T-helper 1 cell treated with Interleukin-12 subunit alpha and Interleukin-12 subunit beta and Interleukin-4 antibody, amounts not matched to agents 30 μg/mL and 1 μg/mL, for 36 hours (primary cell): ENCODE measurements at regions not wholly inside any gene's neighbourhood (a gene's known extent, or its start where the extent isn't known, plus 50 kb on each side); places are given as distances from the start of the nearest gene placed in this dataset.
"Not testable (repeated sequence)": the region's sequence is repeated elsewhere in the genome, so short reads cannot be mapped to it uniquely, and the experiment has no call there.

ENCODE experiments used
- H3K27ac Mint-ChIP-seq: one replicate; pipeline ENCODE4 v1.8.0; 2021; ENCODE audit warnings: mild to moderate bottlenecking, mixed read lengths
- H3K27me3 Mint-ChIP-seq: one replicate; pipeline ENCODE4 v1.8.0; 2021; ENCODE audit warnings: low read depth, mixed read lengths
- H3K36me3 Mint-ChIP-seq: one replicate; pipeline ENCODE4 v1.8.0; 2021; ENCODE audit warnings: low read depth, mixed read lengths
- H3K4me1 Mint-ChIP-seq: one replicate; pipeline ENCODE4 v1.8.0; 2021; ENCODE audit warnings: low read depth, mixed read lengths
- H3K4me3 Mint-ChIP-seq: one replicate; pipeline ENCODE4 v1.8.0; 2021; ENCODE audit warnings: mild to moderate bottlenecking, moderate library complexity, mixed read lengths
- H3K9me3 Mint-ChIP-seq: one replicate; pipeline ENCODE4 v1.8.0; 2021; ENCODE audit warnings: mixed read lengths

- Mint-ChIP-seq H3K9me3 (no peaks in the 10 kb centered on the region), H3K36me3 (no peaks in the 10 kb centered on the region), H3K4me1 (no peaks in the 10 kb centered on the region), H3K27me3 (peaks cover 24% of the 10 kb centered on the region), H3K27ac (no peak overlapping the region), H3K4me3 (no peak overlapping the region)
Measured at GRCh38 chr9:97766092-97766491, 69.0 kb upstream of the XPA start.

DNA sequence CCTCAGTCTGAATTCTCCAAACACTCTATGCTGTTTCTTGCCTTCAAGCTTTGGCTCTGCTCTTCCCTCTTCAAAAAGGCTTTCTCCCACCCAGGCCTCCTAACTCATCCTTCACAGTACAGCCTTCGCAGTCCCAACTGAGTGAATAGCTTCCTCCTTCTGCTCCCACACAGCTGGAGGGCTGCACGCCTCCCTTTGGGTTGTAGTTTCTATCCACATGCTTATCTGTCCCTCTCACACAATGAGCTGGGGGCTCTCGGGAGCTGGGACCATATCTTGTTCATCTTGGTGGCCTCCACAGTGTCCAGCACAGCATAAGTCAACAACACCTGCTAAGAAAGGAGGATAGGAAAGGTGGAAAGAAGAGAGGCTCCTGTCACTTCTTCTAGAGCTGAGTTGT is 69.5 kb upstream of the XPA start:
- Mint-ChIP-seq H3K4me3 (no peak overlapping the region), H3K27me3 (peaks cover 24% of the 10 kb centered on the region), H3K36me3 (no peaks in the 10 kb centered on the region), H3K4me1 (no peaks in the 10 kb centered on the region), H3K27ac (no peak overlapping the region), H3K9me3 (no peaks in the 10 kb centered on the region)

DNA sequence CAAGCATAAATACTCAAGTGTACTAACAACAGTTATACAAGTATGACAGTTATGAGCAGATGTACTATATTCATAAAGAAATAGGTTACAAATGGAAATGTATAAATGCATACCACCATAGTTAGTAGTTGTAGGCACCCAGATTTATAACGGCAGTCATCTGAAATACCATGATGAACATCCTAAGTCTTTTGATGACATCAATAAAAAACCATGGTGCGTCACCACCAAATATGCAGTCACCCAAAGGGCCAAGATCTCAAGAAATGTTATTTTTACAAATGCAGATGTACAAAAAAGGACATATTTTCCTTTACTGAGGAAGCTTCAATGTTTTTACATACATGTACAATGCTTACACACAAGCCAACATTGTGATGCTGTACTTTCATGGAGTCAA is 70.8 kb upstream of the XPA start:
- peaks cover 24% of the 10 kb centered on the region for H3K27me3 Mint-ChIP-seq
- no peak overlapping the region for H3K4me3 Mint-ChIP-seq
- H3K9me3 Mint-ChIP-seq = no peaks in the 10 kb centered on the region
- no peak overlapping the region for H3K27ac Mint-ChIP-seq
- no peaks in the 10 kb centered on the region for H3K4me1 Mint-ChIP-seq
- H3K36me3 Mint-ChIP-seq = no peaks in the 10 kb centered on the region

DNA sequence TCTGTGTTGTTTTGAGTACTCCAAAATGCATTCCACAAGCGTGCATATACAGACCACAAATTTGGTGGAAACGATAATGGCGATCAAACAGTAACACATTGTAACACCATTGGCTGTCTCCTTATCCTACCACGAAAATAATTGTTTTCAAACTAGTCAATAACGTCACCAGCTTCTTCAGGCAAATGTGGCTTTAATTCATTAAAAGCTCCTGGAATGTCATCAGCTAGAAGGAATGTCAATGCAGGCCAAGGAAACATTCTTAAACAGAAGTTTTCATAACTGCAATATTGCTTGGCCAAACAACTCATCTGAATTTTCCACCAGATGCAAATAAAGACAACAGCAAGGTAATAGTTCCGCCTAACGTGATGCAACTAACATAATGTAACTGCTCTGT is 71.6 kb upstream of the XPA start:
- H3K27me3 Mint-ChIP-seq = peaks cover 24% of the 10 kb centered on the region
- no peak overlapping the region for H3K27ac Mint-ChIP-seq
- H3K4me3 Mint-ChIP-seq = no peak overlapping the region
- H3K36me3 Mint-ChIP-seq = no peaks in the 10 kb centered on the region
- H3K4me1 Mint-ChIP-seq = no peaks in the 10 kb centered on the region
- H3K9me3 Mint-ChIP-seq = no peaks in the 10 kb centered on the region

- H3K9me3 Mint-ChIP-seq = no peaks in the 10 kb centered on the region
- no peaks in the 10 kb centered on the region for H3K36me3 Mint-ChIP-seq
- no peak overlapping the region for H3K4me3 Mint-ChIP-seq
- no peak overlapping the region for H3K27ac Mint-ChIP-seq
- no peaks in the 10 kb centered on the region for H3K4me1 Mint-ChIP-seq
- peaks cover 27% of the 10 kb centered on the region for H3K27me3 Mint-ChIP-seq
Measured at GRCh38 chr9:97769208-97769607, 72.1 kb upstream of the XPA start.

DNA sequence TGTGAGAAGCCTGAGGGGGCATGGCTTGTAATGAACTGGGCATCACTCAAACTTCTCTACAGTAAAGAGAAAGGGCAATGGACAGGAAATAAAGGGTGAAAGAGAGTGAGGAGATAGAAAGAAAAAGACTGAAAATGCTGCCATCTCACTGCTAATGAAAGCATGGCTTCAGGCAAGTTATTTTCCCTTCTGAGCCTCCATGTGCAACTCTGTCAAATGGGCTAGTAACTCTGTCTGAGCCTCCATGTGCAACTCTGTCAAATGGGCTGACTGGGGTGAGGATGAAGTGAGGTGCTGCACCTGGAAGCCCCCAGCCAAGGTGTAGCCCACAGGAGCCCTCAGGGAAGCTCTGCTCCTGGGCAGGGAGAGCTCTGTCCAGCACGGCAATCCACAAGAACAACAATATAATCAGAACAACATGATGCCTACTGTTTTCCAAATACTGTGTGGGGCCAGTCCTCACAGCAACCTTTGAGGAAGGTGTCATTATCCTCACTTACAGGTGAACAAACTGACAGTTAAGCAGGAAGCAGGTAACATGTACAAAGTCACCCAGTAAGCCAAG is 73.8 kb upstream of the XPA start:
- H3K27ac Mint-ChIP-seq = no peak overlapping the region
- no peak overlapping the region for H3K4me3 Mint-ChIP-seq
- no peaks in the 10 kb centered on the region for H3K36me3 Mint-ChIP-seq
- H3K4me1 Mint-ChIP-seq = no peaks in the 10 kb centered on the region
- H3K27me3 Mint-ChIP-seq = peaks cover 30% of the 10 kb centered on the region
- H3K9me3 Mint-ChIP-seq = no peaks in the 10 kb centered on the region

- Mint-ChIP-seq H3K36me3 (no peaks in the 10 kb centered on the region), H3K9me3 (no peaks in the 10 kb centered on the region), H3K4me1 (no peaks in the 10 kb centered on the region), H3K27me3 (peaks cover 32% of the 10 kb centered on the region), H3K27ac (no peak overlapping the region), H3K4me3 (no peak overlapping the region)
Measured at GRCh38 chr9:97771641-97772040, 74.5 kb upstream of the XPA start.

GRCh38 chr9:97772145-97772544 is 75.0 kb upstream of the XPA start:
- Mint-ChIP-seq H3K27me3 (peaks cover 30% of the 10 kb centered on the region), H3K27ac (no peak overlapping the region), H3K4me3 (no peak overlapping the region), H3K4me1 (no peaks in the 10 kb centered on the region), H3K9me3 (no peaks in the 10 kb centered on the region), H3K36me3 (no peaks in the 10 kb centered on the region)

DNA sequence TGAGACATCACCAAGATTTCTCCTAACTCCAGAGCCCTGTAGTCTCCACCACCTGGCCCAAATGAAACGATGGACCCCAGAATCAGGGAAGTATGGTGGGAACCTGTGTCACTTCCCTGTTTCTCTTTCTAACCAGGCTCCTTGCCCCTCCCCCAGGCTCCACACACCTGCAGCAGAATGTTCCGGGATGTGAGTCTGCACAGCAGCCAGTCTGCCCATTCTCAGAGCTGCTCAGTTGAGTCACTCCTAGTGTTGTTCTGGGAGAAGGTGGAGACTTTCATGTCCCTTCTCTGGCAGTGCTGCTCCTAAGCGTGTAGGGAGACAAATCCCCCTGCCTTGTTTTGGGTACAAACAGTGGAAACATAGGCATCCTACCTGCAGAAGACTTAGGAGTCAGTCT is 76.0 kb upstream of the XPA start:
- no peak overlapping the region for H3K27ac Mint-ChIP-seq
- H3K9me3 Mint-ChIP-seq = no peaks in the 10 kb centered on the region
- H3K4me3 Mint-ChIP-seq = no peak overlapping the region
- peaks cover 22% of the 10 kb centered on the region for H3K27me3 Mint-ChIP-seq
- no peaks in the 10 kb centered on the region for H3K4me1 Mint-ChIP-seq
- no peaks in the 10 kb centered on the region for H3K36me3 Mint-ChIP-seq

DNA sequence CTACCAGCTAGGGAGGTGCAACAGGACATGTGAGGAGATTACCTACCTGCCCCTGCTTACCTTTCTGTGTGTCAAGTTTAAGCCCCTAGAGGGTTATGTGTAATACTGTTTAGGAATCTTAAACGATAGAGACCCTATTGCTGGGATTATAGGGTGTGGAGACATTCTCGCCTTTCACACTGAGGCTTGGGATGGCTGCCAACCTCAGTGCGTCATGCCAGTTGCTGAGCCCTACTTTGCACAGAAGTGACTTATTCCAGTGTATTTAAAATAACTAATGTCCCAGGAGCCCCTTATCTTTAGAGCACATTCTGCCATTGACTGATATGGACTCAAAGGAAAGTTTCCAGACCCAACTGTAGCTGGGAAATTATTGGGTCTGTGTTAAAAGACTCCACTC is 76.6 kb upstream of the XPA start:
- Mint-ChIP-seq H3K27me3 (peaks cover 21% of the 10 kb centered on the region), H3K36me3 (no peaks in the 10 kb centered on the region), H3K27ac (no peak overlapping the region), H3K9me3 (peaks cover 3% of the 10 kb centered on the region), H3K4me3 (no peak overlapping the region), H3K4me1 (no peaks in the 10 kb centered on the region)

DNA sequence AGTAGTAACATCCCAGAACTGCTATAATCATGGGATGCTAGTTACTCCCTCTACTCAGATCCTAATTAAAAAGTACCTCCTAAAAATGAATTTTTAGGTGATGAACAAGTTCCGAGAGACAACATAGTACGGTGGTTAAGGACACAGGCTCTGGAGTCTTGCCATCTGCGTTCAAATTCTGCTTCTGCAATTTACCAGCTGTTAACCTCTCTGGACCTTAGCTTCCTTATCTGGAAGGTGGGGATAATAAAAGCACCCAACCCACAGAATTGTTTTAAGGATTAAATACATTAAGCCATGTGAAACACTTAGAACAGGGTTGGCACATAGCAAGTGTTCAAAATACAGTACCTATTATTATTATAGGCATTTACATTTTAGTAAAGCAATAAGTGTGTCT is 77.5 kb upstream of the XPA start:
- peaks cover 13% of the 10 kb centered on the region for H3K27me3 Mint-ChIP-seq
- H3K4me3 Mint-ChIP-seq = no peak overlapping the region
- no peak overlapping the region for H3K27ac Mint-ChIP-seq
- H3K4me1 Mint-ChIP-seq = no peaks in the 10 kb centered on the region
- no peaks in the 10 kb centered on the region for H3K36me3 Mint-ChIP-seq
- peaks cover 8% of the 10 kb centered on the region for H3K9me3 Mint-ChIP-seq

- H3K4me3 Mint-ChIP-seq, H3K4me1 Mint-ChIP-seq, H3K27ac Mint-ChIP-seq, H3K36me3 Mint-ChIP-seq: not testable (repeated sequence)
- Mint-ChIP-seq H3K27me3 (peaks cover 13% of the 10 kb centered on the region), H3K9me3 (peaks cover 12% of the 10 kb centered on the region)
Measured at GRCh38 chr9:97778740-97779139, 74.3 kb upstream of the FOXE1 start.

DNA sequence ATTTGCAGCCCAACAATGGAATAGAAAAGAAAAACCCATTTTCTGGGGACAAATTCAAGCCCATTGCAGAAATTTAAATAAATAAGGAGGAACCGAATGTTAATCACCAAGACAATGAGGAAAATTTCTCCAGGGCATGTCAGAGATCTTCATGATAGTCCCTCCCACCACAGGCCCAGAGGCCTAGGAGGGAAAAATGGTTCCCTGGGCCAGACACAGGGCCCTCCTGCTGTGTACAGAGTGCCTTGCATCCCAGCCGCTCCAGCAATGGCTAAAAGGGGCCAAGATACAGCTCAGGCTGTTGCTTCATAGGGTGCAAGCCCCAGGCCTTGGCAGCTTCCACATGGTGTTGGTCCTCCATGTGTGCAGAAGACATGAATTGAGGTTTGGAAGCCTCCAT is 73.4 kb upstream of the FOXE1 start:
- no peak overlapping the region for H3K27ac Mint-ChIP-seq
- H3K36me3 Mint-ChIP-seq = no peaks in the 10 kb centered on the region
- peaks cover 12% of the 10 kb centered on the region for H3K9me3 Mint-ChIP-seq
- no peak overlapping the region for H3K4me3 Mint-ChIP-seq
- peaks cover 8% of the 10 kb centered on the region for H3K27me3 Mint-ChIP-seq
- no peaks in the 10 kb centered on the region for H3K4me1 Mint-ChIP-seq

GRCh38 chr9:97781902-97782301 is 71.1 kb upstream of the FOXE1 start:
- H3K4me1 Mint-ChIP-seq = no peaks in the 10 kb centered on the region
- H3K27me3 Mint-ChIP-seq = peaks cover 4% of the 10 kb centered on the region
- peaks cover 12% of the 10 kb centered on the region for H3K9me3 Mint-ChIP-seq
- H3K4me3 Mint-ChIP-seq = no peak overlapping the region
- H3K27ac Mint-ChIP-seq = no peak overlapping the region
- no peaks in the 10 kb centered on the region for H3K36me3 Mint-ChIP-seq

DNA sequence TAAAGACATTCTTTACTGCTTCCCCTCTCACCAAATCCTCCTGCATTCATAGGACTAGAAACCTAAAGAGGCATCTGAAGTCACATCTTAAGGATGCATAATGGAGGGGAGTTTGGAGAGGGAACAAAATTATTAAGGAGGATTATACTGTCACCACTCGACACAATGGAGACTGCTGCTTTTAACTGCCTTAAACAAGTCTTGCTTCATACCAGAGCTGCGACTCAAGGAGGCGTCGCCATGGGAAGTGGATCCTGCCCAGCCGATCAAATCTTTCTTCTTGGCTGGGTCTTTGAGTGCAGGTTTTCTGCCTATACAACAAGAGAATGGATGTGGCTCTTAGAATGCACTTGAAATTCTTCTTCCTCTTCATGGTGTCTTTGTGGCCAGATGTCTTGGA is 66.7 kb upstream of the FOXE1 start:
- Mint-ChIP-seq H3K4me1 (no peaks in the 10 kb centered on the region), H3K27ac (no peak overlapping the region), H3K27me3 (peaks cover 14% of the 10 kb centered on the region), H3K9me3 (no peaks in the 10 kb centered on the region), H3K4me3 (no peak overlapping the region), H3K36me3 (no peaks in the 10 kb centered on the region)

DNA sequence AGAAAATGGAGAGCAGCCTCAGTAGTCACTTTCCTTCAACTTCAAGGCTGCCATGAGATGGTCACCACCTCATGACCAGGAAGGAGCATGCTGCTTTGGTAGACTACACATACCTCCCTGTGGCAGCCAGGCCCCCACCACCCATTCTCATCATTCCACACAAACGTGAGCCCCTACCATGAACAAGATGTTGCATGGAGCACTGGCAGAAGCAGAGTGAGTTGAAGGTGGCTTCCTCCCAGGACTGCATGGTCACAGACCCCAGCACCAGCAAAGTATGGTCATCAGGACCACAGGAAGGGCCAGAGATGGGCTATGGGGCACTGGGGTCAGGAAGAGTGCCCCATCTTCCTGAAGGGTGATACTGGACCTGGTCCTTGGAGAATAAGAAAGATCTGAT is 65.5 kb upstream of the FOXE1 start:
- no peak overlapping the region for H3K4me3 Mint-ChIP-seq
- no peaks in the 10 kb centered on the region for H3K36me3 Mint-ChIP-seq
- H3K4me1 Mint-ChIP-seq = no peaks in the 10 kb centered on the region
- no peaks in the 10 kb centered on the region for H3K9me3 Mint-ChIP-seq
- H3K27ac Mint-ChIP-seq = no peak overlapping the region
- H3K27me3 Mint-ChIP-seq = peaks cover 13% of the 10 kb centered on the region
